Fibroblast of lung (primary cell): ENCODE measurements at regions not wholly inside any gene's neighbourhood (a gene's known extent, or its start where the extent isn't known, plus 50 kb on each side); places are given as distances from the start of the nearest gene placed in this dataset.

ENCODE experiments used
- DNase-seq, 2 donors: peaks; one replicate each; pipeline versions ENCODE4 v3.0.0 to v3.0.0-alpha.2; 2010; ENCODE audit warnings: low read depth in 2 of 2
- H2AFZ ChIP-seq: 2 replicates; pipeline ENCODE4 v1.5.1; 2012; ENCODE audit warnings: low read length, control low read depth, inconsistent platforms
- H3K27ac ChIP-seq: 2 replicates; pipeline ENCODE4 v1.5.1; 2011; ENCODE audit warnings: low read length, control low read depth; ENCODE audit not compliant: insufficient read depth
- H3K27me3 ChIP-seq: 2 replicates; pipeline ENCODE4 v1.5.1; 2011; ENCODE audit warnings: mild to moderate bottlenecking, low read length; ENCODE audit not compliant: control insufficient read depth, insufficient read depth
- H3K36me3 ChIP-seq: 2 replicates; pipeline ENCODE4 v1.5.1; 2011; ENCODE audit warnings: low read length; ENCODE audit not compliant: control insufficient read depth, insufficient read depth
- H3K4me1 ChIP-seq: 2 replicates; pipeline ENCODE4 v1.5.1; 2011; ENCODE audit warnings: low read length; ENCODE audit not compliant: control insufficient read depth, insufficient read depth; ENCODE audit errors: extremely low read depth
- H3K4me2 ChIP-seq: 2 replicates; pipeline ENCODE4 v1.5.1; 2011; ENCODE audit warnings: low read length, control low read depth; ENCODE audit not compliant: insufficient read depth; ENCODE audit errors: extremely low read depth
- H3K4me3 ChIP-seq, 4 experiments: fragments of 200-600 bp in 1 of 4; sonication (generic) in 1 of 4; replicated peaks in 1 of 4; 2 replicates each; pipeline ENCODE4 v1.5.1; 2011 to 2016; ENCODE audit warnings: low read length in 4 of 4, low read depth in 3 of 4, mild to moderate bottlenecking in 3 of 4, control low read depth in 2 of 4, inconsistent platforms in 1 of 4, mixed read lengths in 1 of 4; ENCODE audit not compliant: insufficient read depth in 1 of 4; ENCODE audit errors: control extremely low read depth in 1 of 4
- H3K79me2 ChIP-seq: 2 replicates; pipeline ENCODE4 v1.5.1; 2012; ENCODE audit warnings: mild to moderate bottlenecking, low read length, inconsistent platforms; ENCODE audit not compliant: control insufficient read depth, insufficient read depth
- H3K9ac ChIP-seq: 2 replicates; pipeline ENCODE4 v1.5.1; 2011; ENCODE audit warnings: mild to moderate bottlenecking, low read length, control low read depth; ENCODE audit not compliant: insufficient read depth
- H3K9me3 ChIP-seq: 2 replicates; pipeline ENCODE4 v1.5.1; 2012; ENCODE audit warnings: low read depth, low read length; ENCODE audit not compliant: control insufficient read depth, insufficient read depth
- H4K20me1 ChIP-seq: 2 replicates; pipeline ENCODE4 v1.5.1; 2011; ENCODE audit warnings: low read length; ENCODE audit not compliant: control insufficient read depth, insufficient read depth; ENCODE audit errors: extremely low read depth
- CTCF ChIP-seq, 2 donors: IDR thresholded peaks in 1 of 2; conservative IDR thresholded peaks in 1 of 2; 1 replicate in 1 of 2; 2 replicates in 1 of 2; pipeline ENCODE4 v1.5.1; 2011 to 2012; ENCODE audit warnings: low read length in 2 of 2, control low read depth in 1 of 2, inconsistent platforms in 1 of 2, low read depth in 1 of 2, mild to moderate bottlenecking in 1 of 2
- EZH2 ChIP-seq: IDR thresholded peaks from 2 replicates; pipeline ENCODE4 v1.5.1; 2012; ENCODE audit warnings: low read length, control low read depth, mild to moderate bottlenecking; ENCODE audit errors: missing control alignments

GRCh38 chr13:62139597-62139996 is 723.9 kb upstream of the PCDH20 start:
- H3K4me1 ChIP-seq = no peaks in the 10 kb centered on the region

GRCh38 chr13:62137629-62138405 is 722.2 kb upstream of the PCDH20 start:
- Histone ChIP-seq H3K36me3 (no peaks in the 10 kb centered on the region), H3K27ac (no peak overlapping the region), H3K9me3 (no peaks in the 10 kb centered on the region), H3K27me3 (no peaks in the 10 kb centered on the region), H3K79me2 (no peaks in the 10 kb centered on the region), H4K20me1 (no peaks in the 10 kb centered on the region), H3K4me1 (no peaks in the 10 kb centered on the region), H3K4me3 (no peak overlapping the region), H3K4me2 (no peak overlapping the region), H3K9ac (no peak overlapping the region), H2AFZ (no peak overlapping the region)
- no peak for DNase-seq
- TF ChIP-seq EZH2 = no peak
- TF ChIP-seq CTCF (conservative IDR thresholded peaks at IDR 0.05 in 1 of 2, IDR thresholded peaks at IDR 0.05 in 1 of 2; ENCODE audit: low read depth in 1 of 2, low read length in 2 of 2) = no peak

More at GRCh38 chr13:62139597-62139996, 723.9 kb upstream of the PCDH20 start:
- Histone ChIP-seq H3K27me3 (no peaks in the 10 kb centered on the region), H3K27ac (no peak overlapping the region), H3K9ac (no peak overlapping the region), H2AFZ (no peak overlapping the region), H4K20me1 (no peaks in the 10 kb centered on the region), H3K4me2 (no peak overlapping the region), H3K36me3 (no peaks in the 10 kb centered on the region), H3K9me3 (no peaks in the 10 kb centered on the region), H3K79me2 (no peaks in the 10 kb centered on the region), H3K4me3 (no peak overlapping the region)
- DNase-seq = no peak
- TF ChIP-seq CTCF (conservative IDR thresholded peaks at IDR 0.05 in 1 of 2, IDR thresholded peaks at IDR 0.05 in 1 of 2; ENCODE audit: low read depth in 1 of 2, low read length in 2 of 2) = no peak
- TF ChIP-seq EZH2 = no peak

- Histone ChIP-seq H2AFZ (no peak overlapping the region), H3K36me3 (no peaks in the 10 kb centered on the region), H3K9ac (no peak overlapping the region), H3K27me3 (no peaks in the 10 kb centered on the region), H3K79me2 (no peaks in the 10 kb centered on the region), H3K27ac (no peak overlapping the region), H3K4me1 (no peaks in the 10 kb centered on the region), H4K20me1 (no peaks in the 10 kb centered on the region), H3K4me3 (no peak overlapping the region), H3K4me2 (no peak overlapping the region), H3K9me3 (no peaks in the 10 kb centered on the region)
- DNase-seq = no peak
- TF ChIP-seq CTCF (conservative IDR thresholded peaks at IDR 0.05 in 1 of 2, IDR thresholded peaks at IDR 0.05 in 1 of 2; ENCODE audit: low read depth in 1 of 2, low read length in 2 of 2) (no peak), EZH2 (no peak)
Measured at GRCh38 chr13:62131604-62132003, 716.0 kb upstream of the PCDH20 start.
